GM23248 (cell line): ENCODE measurements at regions not wholly inside any gene's neighbourhood (a gene's known extent, or its start where the extent isn't known, plus 50 kb on each side); places are given as distances from the start of the nearest gene placed in this dataset.

ENCODE experiments used
- DNase-seq: peaks from one replicate; pipeline ENCODE4 v3.0.0-alpha.2; 2015
- H2AFZ ChIP-seq: fragments of 200-600 bp; sonication (generic); 2 replicates; pipeline ENCODE4 v1.6.1; 2016; ENCODE audit warnings: antibody characterized with exemption
- H3F3A ChIP-seq: fragments of 200-600 bp; sonication (generic); 2 replicates; pipeline ENCODE4 v1.6.1; 2016; ENCODE audit warnings: mild to moderate bottlenecking, antibody characterized with exemption, mixed run types; ENCODE audit not compliant: insufficient read depth
- H3K27ac ChIP-seq: fragments of 200-600 bp; sonication (generic); 2 replicates; pipeline ENCODE4 v1.5.1; 2016; ENCODE audit warnings: mild to moderate bottlenecking
- H3K27me3 ChIP-seq: fragments of 200-600 bp; sonication (generic); replicated peaks from 2 replicates; pipeline ENCODE4 v1.6.1; 2016; ENCODE audit warnings: mild to moderate bottlenecking; ENCODE audit not compliant: insufficient read depth
- H3K36me3 ChIP-seq: fragments of 200-600 bp; sonication (generic); 2 replicates; pipeline ENCODE4 v1.6.1; 2016; ENCODE audit warnings: low read depth, mild to moderate bottlenecking
- H3K4me1 ChIP-seq: fragments of 200-600 bp; sonication (generic); 2 replicates; pipeline ENCODE4 v1.6.1; 2016; ENCODE audit warnings: mild to moderate bottlenecking; ENCODE audit not compliant: insufficient read depth
- H3K4me2 ChIP-seq: fragments of 200-600 bp; sonication (generic); one replicate; pipeline ENCODE4 v1.6.1; 2016; ENCODE audit warnings: mild to moderate bottlenecking; ENCODE audit not compliant: unreplicated experiment
- H3K4me3 ChIP-seq: fragments of 200-600 bp; sonication (generic); 2 replicates; pipeline ENCODE4 v1.5.1; 2016; ENCODE audit warnings: mild to moderate bottlenecking
- H3K79me2 ChIP-seq: fragments of 200-600 bp; sonication (generic); 2 replicates; pipeline ENCODE4 v1.6.1; 2016; ENCODE audit warnings: mild to moderate bottlenecking; ENCODE audit not compliant: insufficient read depth
- H3K9ac ChIP-seq: fragments of 200-600 bp; sonication (generic); 2 replicates; pipeline ENCODE4 v1.6.1; 2016; ENCODE audit warnings: mild to moderate bottlenecking
- H3K9me2 ChIP-seq: fragments of 200-600 bp; sonication (generic); 2 replicates; pipeline ENCODE4 v1.6.1; 2016; ENCODE audit warnings: mixed run types, mild to moderate bottlenecking, moderate library complexity; ENCODE audit not compliant: insufficient read depth
- H3K9me3 ChIP-seq: fragments of 200-600 bp; sonication (generic); one replicate; pipeline ENCODE4 v1.6.1; 2017; ENCODE audit warnings: low read depth
- H4K20me1 ChIP-seq: fragments of 200-600 bp; sonication (generic); 2 replicates; pipeline ENCODE4 v1.6.0; 2016; ENCODE audit not compliant: insufficient read depth
- EZH2 ChIP-seq: fragments of 200-600 bp; sonication (generic); IDR thresholded peaks from 2 replicates; pipeline ENCODE4 v1.6.1; 2018; ENCODE audit warnings: antibody characterized with exemption, mild to moderate bottlenecking; ENCODE audit not compliant: insufficient read depth, poor library complexity, severe bottlenecking
- EZH2phosphoT487 ChIP-seq: fragments of 200-600 bp; sonication (generic); IDR thresholded peaks from 2 replicates; pipeline ENCODE4 v1.6.1; 2018; ENCODE audit warnings: antibody characterized with exemption, moderate library complexity, mild to moderate bottlenecking, low read depth; ENCODE audit not compliant: insufficient read depth
- WGBS, 2 experiments: methylation state at CpG; one replicate each; pipeline ENCODE4 v1.1.6; 2015 to 2017; ENCODE audit warnings: low lambda C conversion rate in 2 of 2, low coverage in 1 of 2; ENCODE audit errors: missing lambda C conversion rate in 2 of 2; 5-methylcytosine and 5-hydroxymethylcytosine counted together
- in situ Hi-C: fragments of 300-500 bp; cut with MboI; formaldehyde crosslinking; loops from 2 replicates; pipeline ENCODE4 v1.15.0; 2020

DNA sequence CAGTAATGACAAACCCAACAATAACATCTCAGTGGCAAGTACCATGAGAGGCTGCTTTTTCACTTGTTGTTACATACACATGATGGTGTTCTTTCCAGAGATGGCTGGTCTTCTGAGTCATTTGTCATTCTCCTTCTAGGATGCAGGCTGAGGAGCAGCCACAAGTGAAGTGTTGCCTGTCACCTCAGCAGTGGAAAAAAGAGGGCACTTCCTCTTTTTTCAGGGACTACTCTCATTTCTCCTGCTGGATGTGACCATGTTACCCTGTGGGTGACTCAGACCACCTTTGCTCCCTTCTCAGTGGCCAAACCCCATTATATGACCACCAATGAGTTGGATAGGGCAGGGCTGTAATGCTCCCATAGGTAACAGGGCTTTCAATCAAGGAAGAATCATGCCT is 587.0 kb upstream of the ADAMTS16 start:
- no peaks in the 10 kb centered on the region for H4K20me1 ChIP-seq
- no peak overlapping the region for H3K9ac ChIP-seq
- H3K4me2 ChIP-seq = no peak overlapping the region
- no peaks in the 10 kb centered on the region for H3K27me3 ChIP-seq
- H2AFZ ChIP-seq = no peak overlapping the region
- no peaks in the 10 kb centered on the region for H3K36me3 ChIP-seq
- no peaks in the 10 kb centered on the region for H3K9me2 ChIP-seq
- H3K9me3 ChIP-seq = no peaks in the 10 kb centered on the region
- no peaks in the 10 kb centered on the region for H3F3A ChIP-seq
- in situ Hi-C loops = no loop called here
- H3K27ac ChIP-seq = no peak overlapping the region
- DNase-seq = no peak
- H3K79me2 ChIP-seq = no peaks in the 10 kb centered on the region
- H3K4me3 ChIP-seq = no peak overlapping the region
- TF ChIP-seq EZH2phosphoT487 (no peak), EZH2 (no peak)
- no peaks in the 10 kb centered on the region for H3K4me1 ChIP-seq

DNA sequence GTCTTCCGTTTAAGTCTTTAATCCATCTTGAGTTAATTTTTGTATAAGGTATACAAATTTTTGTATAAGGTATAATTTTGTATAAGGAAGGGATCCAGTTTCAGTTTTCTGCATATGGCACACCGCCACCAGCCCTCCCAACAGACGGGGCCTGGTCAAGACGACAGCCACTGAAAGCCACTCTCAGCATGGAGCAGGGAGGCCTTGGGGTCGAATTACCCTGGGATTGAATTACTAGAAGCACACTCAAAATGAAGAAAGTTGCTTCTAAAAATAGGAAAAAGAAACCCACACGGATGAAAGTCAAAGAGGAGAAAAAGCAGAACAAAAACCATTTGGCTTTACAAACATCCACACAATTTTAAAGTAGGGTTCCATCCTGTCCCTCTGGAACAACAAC is 586.2 kb upstream of the ADAMTS16 start:
- Histone ChIP-seq H3K9me2 (no peaks in the 10 kb centered on the region), H2AFZ (no peak overlapping the region), H3K79me2 (no peaks in the 10 kb centered on the region), H3K4me2 (no peak overlapping the region), H3K9ac (no peak overlapping the region), H3F3A (no peaks in the 10 kb centered on the region), H3K27ac (no peak overlapping the region), H3K4me3 (no peak overlapping the region), H3K27me3 (no peaks in the 10 kb centered on the region), H3K4me1 (no peaks in the 10 kb centered on the region), H3K36me3 (no peaks in the 10 kb centered on the region), H4K20me1 (no peaks in the 10 kb centered on the region), H3K9me3 (no peaks in the 10 kb centered on the region)
- WGBS, 2 experiments = 38 to 41% methylated on average over 6 of the region's 6 CpGs
- in situ Hi-C loops = no loop called here
- DNase-seq = no peak
- TF ChIP-seq EZH2phosphoT487 (no peak), EZH2 (no peak)

DNA sequence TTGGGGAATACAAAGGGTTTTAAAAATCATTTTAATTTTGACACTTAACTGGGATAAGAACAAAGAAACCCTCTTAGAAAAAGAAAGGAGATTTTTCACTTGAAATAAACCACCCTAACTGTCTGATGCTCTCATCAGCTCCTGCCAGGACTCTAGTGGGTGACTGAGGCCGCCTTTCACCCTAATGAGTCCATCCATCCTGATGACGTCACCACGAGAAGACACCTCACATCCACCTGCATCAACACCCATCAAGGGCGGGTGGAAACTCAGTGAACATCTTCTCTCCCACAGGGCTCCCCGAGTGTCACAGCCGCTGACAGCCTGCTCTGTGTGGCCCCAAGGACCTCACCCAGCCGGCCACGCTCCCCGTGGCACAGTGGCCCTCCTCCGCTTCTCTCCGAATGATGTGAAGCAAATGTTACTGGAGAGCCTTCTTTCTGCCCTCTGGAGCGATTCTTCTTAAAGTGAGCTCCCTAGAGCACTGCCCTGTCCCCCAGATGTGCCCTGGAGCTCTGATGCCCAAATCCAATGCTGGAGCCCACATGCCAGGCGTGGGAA is 584.3 kb upstream of the ADAMTS16 start:
- no peak overlapping the region for H3K4me2 ChIP-seq
- no peaks in the 10 kb centered on the region for H3K27me3 ChIP-seq
- H3K9me3 ChIP-seq = no peaks in the 10 kb centered on the region
- no peaks in the 10 kb centered on the region for H3K9me2 ChIP-seq
- H3K4me3 ChIP-seq = no peak overlapping the region
- no peak overlapping the region for H2AFZ ChIP-seq
- no peaks in the 10 kb centered on the region for H3K79me2 ChIP-seq
- H3K27ac ChIP-seq = no peak overlapping the region
- no peaks in the 10 kb centered on the region for H4K20me1 ChIP-seq
- H3K9ac ChIP-seq = no peak overlapping the region
- H3F3A ChIP-seq = no peaks in the 10 kb centered on the region
- no peak for DNase-seq
- TF ChIP-seq EZH2phosphoT487 (no peak), EZH2 (no peak)
- in situ Hi-C loops = no loop called here
- 49 to 50% methylated on average over 13 of the region's 13 CpGs for WGBS, 2 experiments
- H3K4me1 ChIP-seq = no peaks in the 10 kb centered on the region
- H3K36me3 ChIP-seq = no peaks in the 10 kb centered on the region

DNA sequence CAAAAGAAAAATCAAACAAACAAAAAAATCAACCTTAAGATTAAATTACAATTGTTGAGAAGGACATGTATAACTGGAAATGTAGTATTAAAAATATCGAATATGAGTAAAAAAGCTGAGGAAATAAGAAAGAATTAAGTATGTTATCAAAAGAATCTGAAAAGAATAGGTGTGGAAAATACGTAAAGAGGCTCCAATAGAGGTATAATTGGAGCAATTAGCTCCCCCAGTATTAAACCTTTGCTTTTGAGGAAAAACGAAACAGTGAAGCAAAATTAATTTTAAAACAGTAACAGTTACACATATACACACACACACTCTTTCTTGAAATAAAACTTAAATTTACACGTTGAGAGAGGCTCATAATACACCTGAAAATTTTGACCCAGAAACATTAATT is 578.7 kb upstream of the ADAMTS16 start:
- H3K4me3 ChIP-seq = no peak overlapping the region
- no peaks in the 10 kb centered on the region for H3K9me2 ChIP-seq
- H3F3A ChIP-seq = no peaks in the 10 kb centered on the region
- WGBS, 2 experiments = 14 to 15% methylated on average over 4 of the region's 4 CpGs
- H3K36me3 ChIP-seq = no peaks in the 10 kb centered on the region
- no peaks in the 10 kb centered on the region for H3K9me3 ChIP-seq
- H3K27ac ChIP-seq = no peak overlapping the region
- H3K27me3 ChIP-seq = no peaks in the 10 kb centered on the region
- H2AFZ ChIP-seq = no peak overlapping the region
- no peaks in the 10 kb centered on the region for H4K20me1 ChIP-seq
- H3K79me2 ChIP-seq = no peaks in the 10 kb centered on the region
- no peak overlapping the region for H3K4me2 ChIP-seq
- H3K9ac ChIP-seq = no peak overlapping the region
- in situ Hi-C loops = no loop called here
- H3K4me1 ChIP-seq = no peaks in the 10 kb centered on the region
- peak; percentile 7 for DNase-seq
- TF ChIP-seq EZH2phosphoT487 = no peak
- no peak for TF ChIP-seq EZH2

DNA sequence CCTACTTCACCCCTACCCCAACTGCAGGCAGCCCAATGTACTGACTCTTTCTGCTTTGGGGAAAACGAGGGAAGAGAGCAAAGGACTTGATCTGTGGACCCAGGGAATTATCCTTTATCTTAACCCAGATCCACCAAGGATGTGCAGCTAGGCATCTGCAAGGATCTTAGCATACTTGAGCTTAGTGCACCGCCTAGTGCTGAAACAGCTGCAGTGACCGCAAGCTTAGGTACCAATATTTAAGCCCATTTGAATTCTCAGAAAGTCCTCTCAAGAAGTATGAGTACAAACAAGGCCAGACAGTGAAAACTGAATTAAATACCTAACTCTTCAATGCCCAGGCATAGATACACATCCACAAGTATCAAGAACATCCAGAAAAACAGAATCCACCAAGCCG is 576.7 kb upstream of the ADAMTS16 start:
- Histone ChIP-seq H3K9me3 (no peaks in the 10 kb centered on the region), H3K9ac (no peak overlapping the region), H3K4me3 (no peak overlapping the region), H3K4me1 (no peaks in the 10 kb centered on the region), H3F3A (no peaks in the 10 kb centered on the region), H3K27ac (no peak overlapping the region), H3K4me2 (no peak overlapping the region), H3K27me3 (no peaks in the 10 kb centered on the region), H3K79me2 (no peaks in the 10 kb centered on the region), H2AFZ (no peak overlapping the region), H3K9me2 (no peaks in the 10 kb centered on the region), H3K36me3 (no peaks in the 10 kb centered on the region), H4K20me1 (no peaks in the 10 kb centered on the region)
- peak; percentile 33 for DNase-seq
- TF ChIP-seq EZH2 = no peak
- 37 to 57% methylated on average over 4 of the region's 4 CpGs for WGBS, 2 experiments
- in situ Hi-C loops = no loop called here
